UCSD-AML1 (cell line): ENCODE measurements at regions not wholly inside any gene's neighbourhood (a gene's known extent, or its start where the extent isn't known, plus 50 kb on each side); places are given as distances from the start of the nearest gene placed in this dataset.

Source experiments
- DNase-seq: peaks from one replicate; lab custom pipeline; 2025; ENCODE audit not compliant: unreplicated experiment; lab: John Stamatoyannopoulos, UW

- DNase-seq, result no peak
Measured at GRCh38 chr4:178523038-178523437, 1080.8 kb upstream of the AGA start.

GRCh38 chr4:178535939-178536579, 1093.8 kb upstream of the AGA start:
- no peak for DNase-seq

GRCh38 chr4:178553201-178553600, 1111.0 kb upstream of the AGA start:
- no peak for DNase-seq

- DNase-seq, result no peak
Measured at GRCh38 chr4:178554352-178554751, 1112.1 kb upstream of the AGA start.

- DNase-seq, result no peak
Measured at GRCh38 chr4:178556796-178557195, 1114.6 kb upstream of the AGA start.

- no peak for DNase-seq
Measured at GRCh38 chr4:178577933-178578332, 1135.7 kb upstream of the AGA start.

- no peak for DNase-seq
Measured at GRCh38 chr4:178595500-178596138, 1153.4 kb upstream of the AGA start.

- DNase-seq, result no peak
Measured at GRCh38 chr4:178598672-178599071, 1156.4 kb upstream of the AGA start.

- DNase-seq, result no peak
Measured at GRCh38 chr4:178599521-178599920, 1157.3 kb upstream of the AGA start.

GRCh38 chr4:178602833-178603232, 1160.6 kb upstream of the AGA start:
- DNase-seq, result no peak

- no peak for DNase-seq
Measured at GRCh38 chr4:178611062-178611461, 1168.8 kb upstream of the AGA start.

- no peak for DNase-seq
Measured at GRCh38 chr4:178612733-178613132, 1170.5 kb upstream of the AGA start.

- no peak for DNase-seq
Measured at GRCh38 chr4:178632415-178632814, 1190.2 kb upstream of the AGA start.

GRCh38 chr4:178633263-178633662, 1191.0 kb upstream of the AGA start:
- DNase-seq, result no peak

- no peak for DNase-seq
Measured at GRCh38 chr4:178664621-178665020, 1222.4 kb upstream of the AGA start.

GRCh38 chr4:178665916-178666315, 1223.7 kb upstream of the AGA start:
- DNase-seq, result no peak

GRCh38 chr4:178671766-178672165, 1229.5 kb upstream of the AGA start:
- no peak for DNase-seq

GRCh38 chr4:178672512-178672911, 1230.3 kb upstream of the AGA start:
- DNase-seq, result no peak

GRCh38 chr4:178681871-178682270, 1239.6 kb upstream of the AGA start:
- no peak for DNase-seq

GRCh38 chr4:178689926-178690325, 1247.7 kb upstream of the AGA start:
- DNase-seq, result no peak

GRCh38 chr4:178693816-178694215, 1251.6 kb upstream of the AGA start:
- DNase-seq, result no peak

- DNase-seq, result no peak
Measured at GRCh38 chr4:178696515-178696914, 1254.3 kb upstream of the AGA start.

GRCh38 chr4:178712486-178712885, 1270.2 kb upstream of the AGA start:
- no peak for DNase-seq
